ENCODE measurements at regions not wholly inside any gene's neighbourhood (a gene's known extent, or its start where the extent isn't known, plus 50 kb on each side); places are given as distances from the start of the nearest gene placed in this dataset.

- DNase-seq (ENCODE audit: low read depth): no peak
Observed at GRCh38 chr17:77488531-77489238, 347.9 kb downstream of the SEC14L1 start.

GRCh38 chr17:77489239-77489892 is 348.6 kb downstream of the SEC14L1 start:
- DNase-seq (ENCODE audit: low read depth): no peak

- DNase-seq (ENCODE audit: low read depth): no peak
Observed at GRCh38 chr17:77489893-77490255, 349.1 kb downstream of the SEC14L1 start.

- no peak for DNase-seq (ENCODE audit: low read depth)
Observed at GRCh38 chr17:77490361-77491183, 349.8 kb downstream of the SEC14L1 start.

- no peak for DNase-seq (ENCODE audit: low read depth)
Observed at GRCh38 chr17:77491921-77492445, 351.2 kb downstream of the SEC14L1 start.

GRCh38 chr17:77492446-77493237 is 351.9 kb downstream of the SEC14L1 start:
- DNase-seq (ENCODE audit: low read depth): no peak

GRCh38 chr17:77493238-77493820 is 352.6 kb downstream of the SEC14L1 start:
- DNase-seq (ENCODE audit: low read depth): no peak

- no peak for DNase-seq (ENCODE audit: low read depth)
Observed at GRCh38 chr17:77493901-77494663, 353.3 kb downstream of the SEC14L1 start.

- peak; percentile 65 for DNase-seq (ENCODE audit: low read depth)
Observed at GRCh38 chr17:77494664-77495435, 354.1 kb downstream of the SEC14L1 start.

- no peak for DNase-seq (ENCODE audit: low read depth)
Observed at GRCh38 chr17:77495575-77495974, 354.8 kb downstream of the SEC14L1 start.

- DNase-seq (ENCODE audit: low read depth): no peak
Observed at GRCh38 chr17:77496401-77496801, 355.6 kb downstream of the SEC14L1 start.

GRCh38 chr17:77496831-77497577 is 356.2 kb downstream of the SEC14L1 start:
- no peak for DNase-seq (ENCODE audit: low read depth)

- DNase-seq (ENCODE audit: low read depth): no peak
Observed at GRCh38 chr17:77497578-77497934, 356.8 kb downstream of the SEC14L1 start.

- DNase-seq (ENCODE audit: low read depth): no peak
Observed at GRCh38 chr17:77498091-77498741, 357.4 kb downstream of the SEC14L1 start.

GRCh38 chr17:77498791-77499698 is 358.3 kb downstream of the SEC14L1 start:
- no peak for DNase-seq (ENCODE audit: low read depth)

- DNase-seq (ENCODE audit: low read depth): no peak
Observed at GRCh38 chr17:77499699-77500435, 359.1 kb downstream of the SEC14L1 start.

GRCh38 chr17:77501101-77501566 is 360.4 kb downstream of the SEC14L1 start:
- DNase-seq (ENCODE audit: low read depth): no peak

Data from activated T-cell treated with anti-CD3 and anti-CD28 coated beads for 48 hours (primary cell).